Fibroblast of lung (primary cell): ENCODE measurements at regions not wholly inside any gene's neighbourhood (a gene's known extent, or its start where the extent isn't known, plus 50 kb on each side); places are given as distances from the start of the nearest gene placed in this dataset.

ENCODE experiments used
- EZH2 ChIP-seq: IDR thresholded peaks from 2 replicates; pipeline ENCODE4 v1.5.1; 2012; ENCODE audit warnings: low read length, control low read depth, mild to moderate bottlenecking; ENCODE audit errors: missing control alignments
- TF ChIP-seq, protein P1 (sequence below), 2 donors: IDR thresholded peaks in 1 of 2; conservative IDR thresholded peaks in 1 of 2; 1 replicate in 1 of 2; 2 replicates in 1 of 2; pipeline ENCODE4 v1.5.1; 2011 to 2012; ENCODE audit warnings: low read length in 2 of 2, control low read depth in 1 of 2, inconsistent platforms in 1 of 2, low read depth in 1 of 2, mild to moderate bottlenecking in 1 of 2

DNA sequence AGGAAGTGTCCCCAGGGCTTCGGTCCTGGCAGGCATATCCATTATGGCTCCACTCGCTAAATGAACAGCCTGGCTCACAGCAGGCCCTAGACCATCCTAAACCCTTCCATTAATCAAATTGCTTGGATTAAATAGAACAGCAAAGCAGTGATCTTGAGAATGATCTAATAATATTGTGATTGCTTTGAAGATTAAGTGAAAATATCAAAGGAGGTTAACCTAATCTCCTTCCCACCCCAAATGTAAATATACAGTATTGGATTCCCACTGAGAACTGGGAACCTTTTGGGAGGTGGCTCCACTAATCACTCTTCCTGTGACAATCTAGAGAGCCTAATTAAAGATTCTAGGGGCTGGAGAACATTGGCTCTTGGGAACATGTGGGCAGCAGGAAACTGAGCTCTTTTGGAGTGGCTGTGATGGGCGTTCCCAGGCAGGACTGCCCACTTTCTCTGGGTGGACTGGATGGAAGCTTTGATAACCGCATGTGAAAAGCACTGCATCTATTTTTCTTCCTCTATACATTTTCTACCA, 68.3 kb upstream of the FRMD1 start:
- TF ChIP-seq, protein P1, sequence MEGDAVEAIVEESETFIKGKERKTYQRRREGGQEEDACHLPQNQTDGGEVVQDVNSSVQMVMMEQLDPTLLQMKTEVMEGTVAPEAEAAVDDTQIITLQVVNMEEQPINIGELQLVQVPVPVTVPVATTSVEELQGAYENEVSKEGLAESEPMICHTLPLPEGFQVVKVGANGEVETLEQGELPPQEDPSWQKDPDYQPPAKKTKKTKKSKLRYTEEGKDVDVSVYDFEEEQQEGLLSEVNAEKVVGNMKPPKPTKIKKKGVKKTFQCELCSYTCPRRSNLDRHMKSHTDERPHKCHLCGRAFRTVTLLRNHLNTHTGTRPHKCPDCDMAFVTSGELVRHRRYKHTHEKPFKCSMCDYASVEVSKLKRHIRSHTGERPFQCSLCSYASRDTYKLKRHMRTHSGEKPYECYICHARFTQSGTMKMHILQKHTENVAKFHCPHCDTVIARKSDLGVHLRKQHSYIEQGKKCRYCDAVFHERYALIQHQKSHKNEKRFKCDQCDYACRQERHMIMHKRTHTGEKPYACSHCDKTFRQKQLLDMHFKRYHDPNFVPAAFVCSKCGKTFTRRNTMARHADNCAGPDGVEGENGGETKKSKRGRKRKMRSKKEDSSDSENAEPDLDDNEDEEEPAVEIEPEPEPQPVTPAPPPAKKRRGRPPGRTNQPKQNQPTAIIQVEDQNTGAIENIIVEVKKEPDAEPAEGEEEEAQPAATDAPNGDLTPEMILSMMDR (conservative IDR thresholded peaks at IDR 0.05 in 1 of 2, IDR thresholded peaks at IDR 0.05 in 1 of 2; ENCODE audit: low read depth in 1 of 2, low read length in 2 of 2) = no peak
- TF ChIP-seq EZH2 = no peak
